NCI-H524 (cell line): ENCODE measurements at regions not wholly inside any gene's neighbourhood (a gene's known extent, or its start where the extent isn't known, plus 50 kb on each side); places are given as distances from the start of the nearest gene placed in this dataset.
"Not testable (repeated sequence)": the region's sequence is repeated elsewhere in the genome, so short reads cannot be mapped to it uniquely, and the experiment has no call there.

Experiments used
- DNase-seq, 2 experiments: peaks; one replicate each; lab custom pipeline; 2025; lab: John Stamatoyannopoulos, UW

DNA sequence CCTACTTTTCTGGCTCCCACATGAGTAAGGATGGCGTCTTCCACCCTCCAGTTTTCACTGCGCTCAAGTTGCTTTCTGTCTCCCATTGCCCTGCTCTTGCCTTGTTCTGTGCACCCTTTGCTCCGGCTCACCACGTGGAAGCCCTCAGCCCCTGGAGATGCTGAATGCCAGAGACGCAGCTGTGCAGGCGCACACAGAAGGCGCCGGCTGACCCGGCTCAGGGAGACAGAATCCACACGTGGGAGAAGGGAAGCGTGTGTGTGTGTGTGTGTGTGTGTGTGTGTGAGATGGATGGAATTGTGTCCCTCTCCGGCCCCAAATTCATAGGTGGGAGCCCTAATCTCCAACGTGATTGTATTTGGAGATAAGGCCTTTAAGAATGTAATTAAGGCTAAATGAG, 118.2 kb upstream of the ERRFI1 start:
- DNase-seq, result no peak

DNA sequence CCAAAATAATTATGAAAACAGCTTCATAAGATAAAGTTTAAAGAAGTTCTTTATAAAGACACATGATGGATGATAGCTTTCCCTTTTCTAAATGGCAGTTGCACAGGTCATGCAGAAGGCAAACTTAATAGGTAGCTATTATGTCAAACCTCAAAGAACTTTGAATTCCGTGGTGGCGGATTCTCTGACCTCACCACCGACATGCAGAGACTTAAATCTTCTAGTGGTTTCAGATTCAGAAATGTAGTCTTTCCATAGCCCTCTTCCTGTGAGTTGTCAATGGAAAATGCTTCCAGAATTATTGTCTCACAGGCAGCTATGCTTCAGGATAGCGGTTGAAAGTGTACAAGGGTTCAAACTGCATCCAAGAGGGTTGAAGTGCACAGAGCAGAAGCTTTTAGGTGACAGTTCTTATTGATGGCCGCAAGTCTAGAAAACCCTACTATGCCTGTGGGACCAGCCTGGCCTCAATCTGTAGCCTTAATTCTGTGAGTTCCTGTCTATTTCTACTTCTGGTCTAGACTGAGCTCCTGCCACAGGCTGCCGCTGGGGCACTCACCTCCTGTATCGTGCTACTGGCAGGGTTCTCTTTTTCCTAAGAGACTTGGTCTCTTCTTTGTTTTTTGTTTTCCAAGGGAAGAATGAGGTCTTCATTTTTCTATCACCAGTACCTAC, 117.0 kb upstream of the ERRFI1 start:
- DNase-seq, result no peak

DNA sequence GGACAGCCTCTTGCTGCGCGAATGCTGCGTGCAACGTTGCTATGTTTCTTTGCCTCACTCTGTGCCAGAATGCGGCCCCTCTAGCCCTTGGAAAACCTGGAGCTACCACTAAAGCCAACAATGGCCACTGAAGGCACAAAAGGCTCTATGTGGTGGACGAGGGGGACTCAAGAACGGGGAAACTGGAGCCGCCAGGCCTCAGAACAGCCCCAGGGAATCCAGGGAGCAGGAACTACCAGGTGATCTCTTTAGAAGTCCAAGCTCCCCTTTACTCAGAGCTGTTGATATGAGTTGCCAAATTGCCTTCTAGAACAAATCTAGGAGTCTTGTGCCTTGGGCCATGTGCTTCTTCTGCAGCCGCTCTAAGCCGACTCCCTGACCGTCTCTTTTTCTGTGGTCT, 113.8 kb upstream of the ERRFI1 start:
- DNase-seq, result no peak

DNA sequence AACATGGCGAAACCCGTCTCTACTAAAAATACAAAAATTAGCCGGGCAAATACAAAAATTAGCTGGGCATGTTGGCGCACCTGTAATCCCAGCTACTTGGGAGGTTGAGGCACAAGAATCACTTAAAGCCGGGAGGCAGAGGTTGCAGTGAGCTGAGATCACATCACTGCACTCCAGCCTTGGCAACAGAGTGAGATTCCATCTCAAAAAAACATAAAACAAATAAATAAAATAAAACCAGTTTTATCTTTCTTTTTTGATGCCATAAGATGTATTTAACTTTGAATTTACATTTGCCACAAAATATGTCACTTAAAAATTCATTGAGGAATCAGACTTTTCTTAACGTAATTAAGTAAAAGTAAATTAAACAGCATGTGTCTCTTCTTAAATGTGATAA, 113.3 kb upstream of the ERRFI1 start:
- DNase-seq, result no peak

DNA sequence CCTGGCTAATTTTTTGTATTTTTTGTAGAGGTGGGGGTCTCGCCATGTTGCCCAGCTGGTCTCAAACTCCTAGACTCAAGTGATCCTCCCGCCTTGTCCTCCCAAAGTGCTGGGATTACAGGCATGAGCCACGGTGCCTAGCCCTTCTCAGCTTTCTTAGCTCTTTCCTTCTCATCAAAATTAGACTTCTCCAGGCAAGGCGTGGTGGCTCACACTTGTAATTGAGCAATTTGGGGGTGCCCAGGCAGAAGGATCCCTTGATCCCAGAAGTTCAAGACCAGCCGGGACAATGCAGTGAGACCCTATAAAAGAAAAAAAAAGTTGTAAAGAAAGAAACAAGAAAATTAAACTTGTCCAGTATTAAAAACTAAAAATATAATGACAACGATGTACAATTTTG, 112.6 kb upstream of the ERRFI1 start:
- DNase-seq, result no peak

DNA sequence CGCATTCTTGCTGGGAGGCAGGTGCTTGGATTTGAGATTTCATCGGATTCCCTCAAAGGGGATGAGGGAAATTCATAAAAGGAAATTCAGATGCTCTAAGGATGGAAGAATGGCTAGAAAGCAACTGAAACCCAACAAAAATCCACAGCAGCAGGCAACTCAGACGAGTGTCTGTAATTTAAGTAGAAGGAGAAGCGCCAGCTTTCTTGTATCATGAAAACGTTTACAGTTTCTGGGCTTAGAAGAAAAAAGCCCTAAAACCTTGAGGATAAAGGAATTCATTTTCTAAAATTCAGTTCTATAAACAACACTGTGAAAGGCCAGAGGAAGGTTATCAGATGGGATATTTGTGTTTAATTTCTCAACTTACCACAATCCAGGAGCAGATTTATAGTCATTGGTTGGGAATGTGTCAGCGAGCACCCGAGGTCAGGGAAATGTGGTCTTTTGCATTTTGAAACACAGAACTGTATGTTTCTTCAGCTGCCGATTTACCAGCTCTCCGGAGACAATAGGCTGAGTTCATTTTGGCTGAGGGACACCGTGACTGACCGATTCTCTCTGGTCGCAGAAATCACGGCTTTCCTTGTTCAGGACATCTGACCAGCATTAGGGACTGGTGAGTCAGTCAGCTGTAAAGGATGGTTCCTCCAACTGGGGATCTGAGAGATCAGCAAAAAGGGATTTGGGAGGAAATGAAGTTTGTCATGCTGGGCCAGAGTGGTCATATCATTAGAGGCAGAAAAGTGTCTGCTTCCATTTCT, 111.6 kb upstream of the ERRFI1 start:
- no peak for DNase-seq

DNA sequence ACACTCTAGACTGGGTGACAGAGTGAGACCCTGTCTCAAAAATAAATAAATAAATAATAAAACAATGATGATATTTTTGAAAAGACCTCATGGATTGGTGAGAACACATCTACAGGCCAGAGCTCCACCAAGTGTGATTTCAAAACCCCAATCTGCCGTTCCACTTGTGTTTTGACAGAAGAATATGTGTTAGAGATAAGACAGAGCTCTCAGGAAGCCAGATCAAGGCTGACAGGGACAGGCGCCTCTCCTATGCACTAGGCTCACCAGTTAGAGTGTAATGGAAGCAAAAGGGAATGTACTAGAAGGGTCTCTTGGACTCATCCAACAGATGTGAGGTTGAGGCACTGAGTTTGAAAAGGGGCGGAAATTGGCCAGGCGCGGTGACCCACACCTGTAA, 110.7 kb upstream of the ERRFI1 start:
- no peak for DNase-seq

DNA sequence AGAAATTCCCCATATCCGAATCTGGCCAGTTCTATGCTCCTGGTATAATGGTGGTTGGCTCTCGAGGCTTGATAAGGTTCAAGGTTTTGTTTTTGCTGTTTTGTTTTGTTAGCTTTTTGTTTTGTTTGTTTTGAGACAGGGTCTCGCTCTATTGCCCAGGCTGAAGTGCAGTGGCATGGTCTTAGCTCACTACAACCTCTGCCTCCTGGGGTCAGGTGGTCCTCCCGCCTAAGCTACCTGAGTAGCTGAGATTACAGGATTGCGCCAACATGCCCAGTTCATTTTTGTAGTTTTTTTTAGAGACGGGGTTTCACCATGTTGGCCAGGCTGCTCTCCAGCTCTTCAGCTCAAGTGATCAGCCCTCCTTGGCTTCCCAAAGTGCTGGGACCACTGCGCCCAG, 109.1 kb upstream of the ERRFI1 start:
- no peak for DNase-seq

DNA sequence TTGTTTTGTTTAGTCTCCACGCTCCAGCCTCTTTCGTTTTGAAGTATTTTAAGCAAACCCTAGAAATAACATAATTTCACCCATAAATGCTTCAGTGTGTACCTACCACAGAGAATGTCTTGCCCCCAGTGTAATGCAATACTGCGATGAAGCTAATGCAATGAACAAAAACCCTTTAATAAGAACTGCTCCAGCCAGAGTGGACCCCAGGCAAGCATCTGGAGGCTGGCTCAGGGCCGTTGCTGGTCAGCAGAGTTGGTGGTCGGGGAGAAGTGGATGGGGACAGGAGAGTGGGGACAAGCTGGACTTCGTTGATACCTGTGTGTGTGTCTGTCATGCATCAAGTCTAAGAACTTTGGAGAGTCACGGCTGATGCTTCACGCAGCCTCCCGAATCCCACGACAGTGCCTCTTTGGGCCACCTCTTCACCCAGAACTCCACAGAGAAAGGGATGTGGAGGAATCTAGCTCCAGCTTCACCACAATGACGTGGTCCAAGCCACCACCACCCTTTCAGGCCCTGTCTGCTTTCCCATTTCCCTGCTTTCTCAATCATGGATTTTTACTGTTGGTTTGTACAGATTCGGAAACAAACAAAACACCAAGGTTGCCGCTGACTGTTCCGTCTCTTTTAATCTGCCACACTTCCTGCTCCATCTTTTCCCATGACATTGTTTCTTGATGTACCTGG, 108.6 kb upstream of the ERRFI1 start:
- no peak for DNase-seq

DNA sequence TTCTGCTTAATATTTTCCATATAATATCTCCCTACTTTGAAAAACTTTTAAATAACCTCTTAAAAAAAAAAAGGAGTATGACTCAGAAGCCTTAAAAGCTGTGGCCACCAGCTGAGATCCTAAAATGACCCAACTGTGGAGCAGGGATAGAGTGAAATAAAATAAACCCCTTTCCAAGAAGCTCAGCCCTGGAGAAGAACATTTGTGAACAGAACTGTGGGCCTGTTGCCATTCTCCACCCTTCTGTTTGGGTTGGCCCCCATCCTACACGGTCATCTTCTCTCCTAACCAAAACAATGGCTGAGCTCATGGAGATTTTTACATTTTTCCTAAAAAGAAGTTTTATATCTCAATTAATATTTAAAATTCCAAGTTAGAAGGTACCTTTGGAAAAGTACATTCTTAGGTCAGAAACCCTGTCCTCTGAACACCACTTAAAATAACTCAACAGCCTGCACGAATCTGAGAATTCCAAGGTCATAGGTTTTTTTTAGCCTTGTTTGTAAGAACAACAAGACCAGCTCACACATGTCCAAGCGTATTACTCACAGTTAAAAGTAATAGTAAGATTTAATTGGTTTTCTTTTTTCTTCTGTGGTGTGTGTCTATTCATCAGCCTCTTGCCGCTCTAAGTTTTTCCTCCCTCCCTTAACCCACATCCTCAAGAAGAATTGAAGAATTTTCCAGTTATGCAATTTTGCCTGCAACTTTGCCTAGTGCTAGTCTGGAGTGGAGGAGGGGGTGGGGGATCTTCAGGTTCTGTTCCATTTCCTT, 107.7 kb upstream of the ERRFI1 start:
- no peak for DNase-seq

DNA sequence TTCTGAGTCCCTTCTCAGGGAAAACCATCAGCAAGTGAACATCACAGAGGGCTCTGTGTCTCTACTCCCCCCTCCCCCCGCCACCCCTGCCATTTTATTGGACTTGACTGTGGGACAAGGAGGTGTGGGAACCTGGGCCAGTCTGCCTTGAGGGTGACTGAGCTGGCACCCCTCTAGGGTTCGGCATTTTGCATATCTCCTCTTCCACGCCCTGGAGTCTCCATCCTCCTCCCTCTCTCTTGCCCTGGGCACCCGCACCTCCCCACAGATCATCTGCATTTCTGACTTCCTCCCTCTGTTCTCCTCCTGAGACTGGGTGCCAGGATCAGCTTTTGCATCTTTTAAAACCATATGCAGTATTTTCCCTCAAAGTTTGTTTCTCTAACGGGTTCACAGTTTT, 107.1 kb upstream of the ERRFI1 start:
- no peak for DNase-seq

DNA sequence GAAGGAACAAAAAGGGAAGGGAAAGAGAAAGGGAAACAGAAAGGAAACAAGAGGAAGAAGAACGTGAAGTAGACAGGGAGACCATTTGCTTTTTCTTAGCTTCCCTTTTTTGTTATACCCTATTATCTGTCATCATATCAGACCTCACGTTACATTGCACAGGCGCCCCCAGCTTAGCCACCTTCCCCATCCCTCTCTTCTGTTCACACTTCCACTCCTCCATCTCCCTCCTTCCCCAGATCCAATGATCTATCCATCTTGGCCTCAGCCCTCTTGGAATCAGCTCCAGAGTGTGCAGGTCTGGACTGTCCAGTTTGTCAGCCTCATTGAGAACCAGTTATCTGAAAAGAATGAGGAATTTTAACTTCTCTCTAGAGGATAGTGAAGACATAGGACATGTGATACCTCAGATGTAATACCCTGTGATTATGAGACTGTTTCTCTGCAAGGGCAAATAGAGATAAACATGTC, 101.1 kb upstream of the ERRFI1 start:
- no peak for DNase-seq

DNA sequence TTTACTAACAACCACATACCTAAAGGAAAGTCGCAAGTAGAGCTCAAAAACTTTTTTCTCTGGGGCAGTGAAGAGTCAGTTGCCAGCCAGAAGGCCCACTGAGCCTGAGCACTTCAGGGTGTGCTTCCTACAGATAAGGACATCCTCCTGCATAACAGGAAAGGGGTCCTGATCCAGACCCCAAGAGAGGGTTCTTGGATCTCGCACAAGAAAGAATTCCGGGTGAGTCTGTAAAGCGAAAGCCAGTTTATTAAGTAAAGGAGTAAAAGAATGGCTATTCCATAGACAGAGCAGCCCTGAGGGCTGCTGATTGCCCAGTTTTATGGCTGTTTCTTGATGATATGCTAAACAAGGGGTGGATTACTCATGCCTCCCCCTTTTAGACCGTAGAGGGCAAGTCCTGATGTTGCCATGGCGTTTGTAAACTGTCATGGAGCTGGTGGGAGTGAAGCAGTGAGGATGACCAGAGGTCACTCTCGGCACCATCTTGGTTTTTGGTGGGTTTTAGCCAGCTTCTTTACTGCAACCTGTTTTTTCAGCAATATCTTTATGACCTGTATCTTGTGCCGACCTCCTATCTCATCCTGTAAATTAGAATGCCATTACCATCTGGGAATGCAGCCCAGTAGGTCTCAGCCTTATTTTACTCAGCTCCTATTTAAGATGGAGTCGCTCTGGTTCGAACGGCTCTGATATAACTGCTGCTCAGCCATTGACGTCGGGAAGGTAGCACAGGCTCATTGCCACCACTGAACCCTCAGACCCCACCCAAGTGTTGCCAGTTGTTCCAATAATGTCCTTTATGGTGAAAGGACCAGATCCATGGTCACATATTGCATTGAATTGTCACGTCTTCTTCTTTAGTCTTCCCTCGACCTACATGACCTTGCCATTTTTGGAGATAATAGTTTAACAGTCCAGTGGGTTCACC, 96.6 kb upstream of the ERRFI1 start:
- DNase-seq, result no peak

DNA sequence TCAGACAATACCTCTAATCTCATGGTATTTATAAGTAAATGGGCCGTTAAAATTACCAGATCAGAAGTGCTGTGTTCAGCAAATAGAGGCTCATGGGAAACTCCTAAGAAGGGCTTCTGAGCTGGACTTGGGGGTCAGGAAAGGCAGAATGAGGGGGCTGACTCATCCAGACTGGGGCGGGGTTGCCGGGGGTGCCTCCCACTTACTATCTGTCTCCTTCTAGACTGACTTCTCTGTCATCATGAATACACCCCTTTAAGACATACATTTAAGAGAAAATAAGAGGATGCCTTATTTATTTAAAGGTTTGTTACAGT, 96.0 kb upstream of the ERRFI1 start:
- no peak for DNase-seq

DNA sequence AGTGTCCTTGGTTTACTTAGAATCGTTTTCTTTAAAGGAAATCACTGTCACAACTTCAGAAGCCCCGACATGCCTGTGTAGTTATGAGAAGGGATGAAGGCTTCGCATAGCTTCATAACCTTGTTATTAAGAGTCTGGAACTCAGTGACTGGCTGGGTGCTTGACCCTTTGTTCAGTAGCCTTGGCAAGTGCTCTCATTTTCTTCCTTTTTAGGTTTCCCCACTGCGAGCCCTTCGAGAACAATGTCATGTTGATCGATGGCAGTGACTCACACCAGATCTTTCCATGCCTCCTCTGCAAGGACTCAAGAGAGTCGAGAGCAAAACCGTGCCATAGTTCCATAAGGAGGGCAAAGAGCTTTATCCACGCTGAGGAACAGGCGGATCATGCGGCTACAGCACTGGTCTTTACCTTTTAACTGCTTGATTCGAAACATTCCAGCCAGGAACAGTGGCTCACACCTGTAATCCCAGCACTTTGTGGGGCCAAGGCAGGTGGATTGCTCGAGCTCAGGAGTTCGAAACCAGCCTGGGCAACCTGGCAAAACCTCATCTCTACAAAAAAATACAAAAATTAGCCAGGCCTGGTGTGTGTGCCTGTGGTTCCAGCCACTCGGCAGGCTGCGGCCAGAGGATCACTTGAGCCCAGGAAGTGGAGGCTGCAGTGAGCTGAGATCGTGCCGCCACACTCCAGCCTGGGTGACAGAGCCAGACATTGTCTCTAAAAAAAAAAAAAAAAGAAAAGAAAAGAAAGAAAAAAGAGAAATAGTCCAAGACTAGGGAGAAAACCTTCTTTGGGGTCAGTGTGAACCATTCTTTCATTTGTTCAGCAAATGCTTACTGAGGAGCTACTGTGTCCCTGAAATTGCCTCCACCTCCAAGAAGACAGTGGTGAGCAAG, 95.4 kb upstream of the ERRFI1 start:
- no peak for DNase-seq

DNA sequence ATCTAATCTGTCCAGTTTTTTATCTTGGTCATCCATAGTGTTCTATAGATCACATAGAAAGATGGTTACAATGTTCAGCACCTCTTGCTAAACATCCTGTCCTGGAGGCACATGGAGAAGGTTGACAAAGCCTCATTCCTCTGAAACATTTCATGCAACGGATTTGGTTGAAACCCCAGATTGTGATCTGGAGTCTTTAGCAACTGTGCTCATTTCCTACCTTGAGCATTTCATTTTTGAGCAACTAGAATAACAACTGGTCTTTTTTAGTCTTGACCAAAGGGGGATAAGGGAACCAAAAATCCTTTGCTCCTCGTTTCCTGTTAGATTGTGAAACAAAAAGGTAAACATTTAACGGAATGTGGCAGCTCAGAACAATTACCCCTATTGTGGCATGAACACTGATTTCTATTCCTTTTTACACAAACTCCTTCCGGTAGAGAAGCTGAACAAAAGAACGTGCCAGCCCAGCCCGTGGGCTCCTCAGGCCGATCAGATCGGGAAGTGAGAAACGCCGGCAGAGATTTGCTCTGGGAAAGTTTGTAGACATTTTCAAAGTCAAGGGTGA, 94.7 kb upstream of the ERRFI1 start:
- no peak for DNase-seq

DNA sequence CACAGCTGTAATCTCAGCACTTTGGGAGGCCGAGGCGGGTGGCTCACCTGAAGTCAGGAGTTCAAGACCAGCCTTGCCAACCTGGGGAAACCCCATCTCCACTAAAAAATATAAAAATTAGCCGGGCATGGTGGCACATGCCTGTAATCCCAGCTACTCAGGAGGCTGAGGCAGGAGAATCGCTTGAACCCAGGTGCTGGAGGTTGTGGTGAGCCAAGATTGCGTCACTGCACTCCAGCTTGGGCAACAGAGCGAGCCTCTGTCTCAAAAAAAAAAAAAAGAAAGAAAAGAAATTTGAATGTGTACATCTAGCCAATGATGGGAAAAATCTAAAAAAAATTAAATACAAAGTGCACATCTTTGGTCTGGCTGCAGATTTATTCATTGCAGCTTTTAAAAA, 92.6 kb upstream of the ERRFI1 start:
- not testable (repeated sequence) for DNase-seq

DNA sequence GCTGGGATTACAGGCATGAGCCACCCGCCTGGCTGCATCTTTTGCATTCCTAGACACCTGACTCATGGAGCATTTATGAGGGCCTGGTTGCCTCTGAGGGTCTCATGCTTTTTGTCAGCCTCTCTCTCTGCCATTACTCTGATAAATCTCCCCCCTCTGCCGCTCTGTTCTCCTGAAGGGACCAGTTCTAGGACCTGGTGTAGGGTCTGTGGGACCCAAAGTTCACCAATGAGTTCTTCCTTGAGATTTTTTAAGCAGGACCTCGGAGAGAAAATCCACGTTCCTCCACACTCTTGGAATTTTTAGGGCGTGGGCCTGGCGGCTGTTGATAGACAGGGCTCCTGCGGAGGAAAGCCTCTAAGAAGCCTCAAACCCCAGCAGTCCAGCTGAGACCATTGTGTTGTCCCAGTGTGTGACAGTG, 91.9 kb upstream of the ERRFI1 start:
- DNase-seq, result no peak

DNA sequence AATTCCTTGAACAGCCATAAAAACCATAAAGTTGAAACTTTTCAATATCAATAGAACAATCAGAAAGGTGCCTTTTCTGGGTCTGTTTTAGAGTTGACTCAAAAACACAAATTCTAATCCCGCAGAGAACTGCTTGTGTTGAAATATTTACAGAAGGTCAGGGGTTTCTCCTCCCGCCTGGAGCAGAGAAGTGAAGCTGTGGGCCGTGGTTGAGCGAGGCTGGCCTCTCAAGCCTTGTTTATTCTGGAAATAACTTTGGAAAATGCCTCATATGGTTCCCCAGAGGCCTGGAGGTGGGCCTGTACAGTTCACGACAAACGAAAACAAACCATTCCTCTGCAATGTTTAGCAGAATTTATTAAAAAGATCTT, 90.8 kb upstream of the ERRFI1 start:
- DNase-seq, result no peak

DNA sequence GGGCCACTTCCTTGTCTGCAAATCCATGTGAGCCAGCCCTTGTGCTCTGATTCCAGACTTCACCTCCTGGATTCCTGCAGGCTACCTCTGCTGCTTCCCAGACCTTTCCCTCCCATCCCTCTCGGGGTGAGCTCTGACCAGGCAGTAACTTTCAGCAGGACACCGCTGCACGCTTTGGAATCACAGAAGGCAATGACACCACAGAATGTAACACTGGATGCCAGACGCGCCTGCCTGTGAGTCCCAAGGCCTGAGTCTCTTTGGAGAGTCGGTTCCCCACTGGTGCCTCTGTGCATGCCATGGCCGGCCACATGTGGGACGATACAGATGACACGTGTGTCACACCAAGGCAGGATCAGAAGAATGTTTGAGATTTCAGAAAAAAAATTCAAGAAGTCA, 89.7 kb upstream of the ERRFI1 start:
- no peak for DNase-seq
